GM21619 (cell line): ENCODE measurements at regions not wholly inside any gene's neighbourhood (a gene's known extent, or its start where the extent isn't known, plus 50 kb on each side); places are given as distances from the start of the nearest gene placed in this dataset.
"Not testable (repeated sequence)": the region's sequence is repeated elsewhere in the genome, so short reads cannot be mapped to it uniquely, and the experiment has no call there.

Source experiments
- ATAC-seq: cut with Tn5 transposase; IDR thresholded peaks from one replicate; pipeline ENCODE4 v1.9.1; 2021; ENCODE audit not compliant: unreplicated experiment

DNA sequence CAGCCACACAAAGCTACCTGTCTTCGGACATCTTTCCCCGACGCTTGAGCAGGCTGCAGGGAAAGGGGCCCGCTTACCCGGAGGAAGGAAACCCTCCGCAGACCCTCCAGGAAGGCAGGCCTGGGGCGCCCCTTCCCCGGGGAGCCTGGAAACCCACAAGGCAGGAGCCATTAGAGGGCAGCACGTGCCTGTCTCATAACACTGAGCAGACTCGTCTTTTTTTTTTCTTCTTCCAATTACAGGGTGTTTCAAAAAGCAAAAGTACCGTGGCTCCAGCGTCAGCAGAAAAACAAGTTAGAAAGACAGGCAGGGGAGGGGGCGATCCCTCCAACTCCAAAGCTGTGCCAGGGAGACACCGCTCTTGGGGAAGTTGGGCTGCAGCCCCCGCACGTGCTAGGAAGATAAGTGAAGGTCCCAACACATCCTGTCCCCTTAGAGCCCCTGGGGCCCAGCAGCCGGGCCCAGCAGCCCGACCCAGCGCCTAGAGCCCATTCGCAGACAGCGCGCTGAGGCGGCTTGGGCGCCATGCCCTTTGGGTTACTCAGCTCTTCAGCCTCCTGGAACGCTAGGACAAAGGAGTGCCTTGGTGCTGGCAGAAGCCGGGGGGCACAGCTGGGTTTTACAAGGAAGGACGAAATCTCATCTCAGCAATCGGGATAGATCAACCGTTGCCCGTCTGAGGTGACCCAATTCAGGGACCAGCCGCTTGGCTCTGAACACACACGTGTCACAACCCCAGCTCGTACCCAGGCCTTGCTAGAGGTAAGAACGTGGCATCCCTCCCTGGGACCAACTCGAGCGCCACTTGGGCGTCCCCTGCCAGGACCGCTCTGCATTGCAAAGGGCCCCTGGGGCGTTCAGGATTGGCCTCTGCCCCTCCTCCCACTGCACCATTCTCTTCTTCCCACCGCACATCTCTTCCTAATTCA is 136.3 kb downstream of the LY86 start:
- ATAC-seq, result no peak

DNA sequence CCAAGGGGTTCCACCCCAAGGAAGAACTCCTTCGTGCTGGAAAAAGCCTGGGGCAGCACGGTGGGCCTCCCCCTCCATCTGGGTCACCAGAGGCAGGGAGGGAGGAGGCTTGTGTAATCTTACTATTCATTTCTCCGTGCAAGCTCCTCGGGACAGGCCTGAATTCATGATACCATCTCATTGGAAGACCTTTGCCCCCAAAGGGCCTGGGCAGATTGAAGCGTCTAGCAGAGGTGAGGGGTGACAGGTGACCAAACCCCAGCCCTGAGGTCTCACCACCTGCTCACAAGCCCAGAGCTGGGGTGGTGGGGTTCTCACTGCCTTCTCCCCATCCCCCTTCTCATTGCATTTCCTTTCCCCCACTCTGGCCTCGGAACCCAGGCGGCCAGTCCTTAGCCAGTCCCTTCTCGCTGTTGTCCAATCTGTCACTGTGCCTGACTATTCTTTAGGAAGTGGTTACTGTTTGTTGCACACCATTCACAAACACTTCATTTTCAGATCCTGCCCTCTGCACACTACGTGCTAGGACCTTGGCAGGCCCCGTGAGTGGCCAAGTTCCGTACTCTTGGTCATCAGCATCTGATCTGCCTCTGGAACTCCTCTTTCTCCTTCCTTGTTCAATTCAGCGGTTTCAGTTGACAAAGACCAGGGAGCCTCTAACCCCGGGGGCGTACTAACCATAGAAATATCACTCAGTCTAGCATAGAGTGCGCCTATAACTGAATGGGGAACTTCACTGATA is 137.1 kb downstream of the LY86 start:
- no peak for ATAC-seq

DNA sequence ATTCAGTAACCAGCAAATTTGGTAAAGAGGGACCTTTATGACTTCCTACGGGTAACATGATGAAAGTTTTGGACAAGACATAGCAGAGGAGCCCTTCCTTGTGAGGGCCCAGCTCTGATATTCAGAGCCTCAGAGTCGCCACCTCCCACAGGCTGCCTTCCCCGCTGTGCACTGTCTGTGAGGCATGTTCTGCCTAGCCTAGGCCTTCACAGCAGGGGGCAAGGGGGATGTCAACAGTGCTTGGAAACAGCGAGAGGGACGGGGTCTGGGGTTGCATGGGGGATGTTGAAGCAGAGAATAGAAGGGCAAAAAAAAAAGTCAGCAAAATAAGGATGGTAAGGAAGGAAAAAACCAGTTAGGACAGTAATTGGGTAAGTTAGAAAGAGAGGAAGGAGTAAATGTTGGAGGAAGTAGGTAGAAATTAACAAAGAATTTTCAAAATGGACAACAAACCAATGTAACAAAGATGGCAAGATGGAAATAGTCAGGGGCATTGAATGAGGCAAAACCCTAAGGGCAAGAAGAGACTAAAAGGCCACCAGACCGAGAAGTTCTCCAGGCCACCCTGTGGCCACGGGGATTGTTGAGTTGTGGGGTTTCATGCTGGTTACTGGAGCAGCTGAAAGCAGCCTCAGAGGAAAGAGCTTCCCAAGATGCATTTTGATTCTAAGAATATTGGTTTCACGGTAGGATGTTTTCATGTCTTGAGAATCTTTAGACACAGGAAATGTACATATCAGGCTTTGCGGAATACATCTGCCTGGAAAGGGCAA is 139.8 kb downstream of the LY86 start:
- ATAC-seq, result no peak

DNA sequence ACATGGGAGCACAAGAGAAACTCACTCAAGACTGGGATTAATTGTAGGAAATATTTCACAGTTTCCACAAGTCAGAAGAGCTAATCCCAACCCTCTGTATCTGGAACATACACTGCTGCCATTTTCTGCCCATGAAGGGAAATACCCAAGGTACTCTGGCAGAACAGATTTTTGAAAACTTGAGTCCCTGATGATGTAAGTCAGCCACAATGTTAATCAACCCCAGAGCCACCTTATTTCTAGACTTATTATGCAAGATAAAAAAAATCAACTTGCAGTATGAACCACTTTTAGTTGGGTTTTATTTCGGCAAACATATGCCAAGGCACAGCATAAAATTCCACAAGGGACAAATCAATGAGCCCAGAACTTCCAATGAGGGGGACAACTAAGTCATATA is 141.5 kb downstream of the LY86 start:
- no peak for ATAC-seq

DNA sequence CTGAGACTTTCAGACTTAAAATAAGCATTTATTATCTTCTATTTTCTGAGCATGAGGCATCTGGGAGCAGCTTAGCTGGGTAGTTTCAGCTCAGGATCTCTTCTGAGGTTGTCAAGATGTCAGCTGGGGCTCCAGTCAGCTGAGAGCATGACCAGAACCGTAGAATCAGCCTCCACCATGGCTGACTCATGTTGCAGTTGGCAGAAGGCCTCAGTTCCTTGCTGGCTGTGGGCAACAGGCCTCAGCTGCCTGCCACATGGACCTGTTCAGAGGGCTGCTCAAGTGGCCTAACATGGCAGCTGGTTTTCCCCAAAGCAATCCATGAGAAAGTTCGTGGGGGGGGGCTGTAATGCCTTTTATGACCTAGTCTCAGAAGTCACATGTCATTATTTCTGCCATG is 142.3 kb downstream of the LY86 start:
- ATAC-seq, result no peak

DNA sequence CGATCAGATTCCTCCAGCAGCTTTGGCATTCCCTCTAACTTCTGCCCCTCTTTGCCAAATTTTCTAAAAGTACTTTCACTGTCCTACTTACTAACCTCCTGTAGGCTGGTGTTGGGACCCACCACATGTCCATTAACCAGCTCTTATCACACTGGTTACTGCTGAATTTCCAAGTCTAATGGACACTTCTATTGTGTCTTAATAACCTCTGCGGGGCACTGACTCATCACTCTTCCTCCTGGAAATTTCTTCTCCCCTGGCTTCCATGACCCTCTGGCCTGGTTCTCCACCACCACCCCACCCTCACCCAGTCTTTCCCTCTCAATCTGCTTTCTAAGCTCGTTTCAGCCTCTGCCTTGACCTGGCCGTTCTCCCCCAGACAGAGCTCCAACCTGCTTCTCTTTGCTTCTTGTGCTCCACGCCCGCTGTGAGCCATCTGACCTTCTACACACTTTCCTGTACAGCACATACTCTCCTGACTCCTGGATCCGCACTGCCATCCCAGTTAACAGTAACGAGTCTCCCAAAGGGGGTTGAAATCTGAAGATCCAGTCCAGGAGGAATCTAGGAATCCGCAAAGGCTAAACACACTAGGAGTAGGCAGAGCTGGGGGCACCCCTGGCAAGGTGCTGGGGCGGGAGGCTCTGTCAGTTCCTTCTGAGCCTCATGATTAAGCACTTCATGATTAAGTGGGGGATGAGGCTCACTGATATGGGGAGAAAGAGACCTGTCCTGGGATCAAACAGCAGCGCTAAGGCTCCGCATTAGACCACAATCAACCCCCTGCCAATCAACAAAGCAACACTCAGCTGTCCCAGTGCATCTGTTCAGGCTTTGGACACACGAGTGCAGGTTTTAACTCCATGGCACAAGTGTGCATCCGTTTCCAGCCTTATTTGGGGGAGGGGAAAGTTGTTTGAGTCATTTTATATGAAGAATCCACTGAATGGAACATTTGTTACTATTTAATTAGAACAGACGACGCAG is 146.3 kb downstream of the LY86 start:
- no peak for ATAC-seq

DNA sequence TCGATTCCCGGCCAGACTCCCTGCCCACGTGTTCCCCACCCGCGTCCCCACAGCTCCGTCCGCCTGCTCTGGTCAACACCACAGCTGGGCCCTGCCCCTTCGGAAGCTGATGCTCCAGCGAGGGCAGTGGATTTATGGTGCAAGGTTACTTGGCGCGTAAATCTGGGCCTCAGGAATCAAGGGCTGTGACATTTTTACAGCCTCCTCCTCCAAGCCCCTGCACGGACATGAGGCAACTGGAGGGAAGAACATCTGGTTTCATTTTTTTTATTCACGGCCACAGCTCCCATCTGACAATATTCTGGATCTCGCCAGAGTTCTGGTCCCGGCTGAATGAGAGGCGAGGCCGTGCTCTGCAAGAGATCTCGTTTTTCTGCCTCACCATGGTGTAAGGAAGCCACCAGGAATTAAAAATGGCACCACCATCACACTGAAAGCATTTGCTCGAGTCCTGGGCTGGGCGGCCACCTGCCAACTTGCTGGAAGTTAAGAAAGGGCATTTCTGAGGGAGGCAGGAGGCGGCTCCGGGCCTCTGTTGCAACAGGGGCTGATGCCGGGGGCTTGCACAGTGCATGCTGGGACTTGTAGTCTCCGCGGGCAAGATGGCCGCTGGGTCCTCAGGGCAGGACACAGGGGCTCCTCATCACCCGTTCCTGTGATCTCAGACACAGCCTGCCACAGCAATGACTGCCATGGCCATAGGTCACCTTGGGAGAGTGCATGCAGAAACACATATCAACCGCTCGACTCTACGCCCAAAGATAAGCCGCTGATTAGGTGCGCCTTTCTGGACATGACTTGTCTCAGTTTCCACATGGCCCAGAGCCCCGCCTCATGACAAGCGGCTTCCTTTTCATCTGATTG is 148.5 kb downstream of the LY86 start:
- no peak for ATAC-seq

DNA sequence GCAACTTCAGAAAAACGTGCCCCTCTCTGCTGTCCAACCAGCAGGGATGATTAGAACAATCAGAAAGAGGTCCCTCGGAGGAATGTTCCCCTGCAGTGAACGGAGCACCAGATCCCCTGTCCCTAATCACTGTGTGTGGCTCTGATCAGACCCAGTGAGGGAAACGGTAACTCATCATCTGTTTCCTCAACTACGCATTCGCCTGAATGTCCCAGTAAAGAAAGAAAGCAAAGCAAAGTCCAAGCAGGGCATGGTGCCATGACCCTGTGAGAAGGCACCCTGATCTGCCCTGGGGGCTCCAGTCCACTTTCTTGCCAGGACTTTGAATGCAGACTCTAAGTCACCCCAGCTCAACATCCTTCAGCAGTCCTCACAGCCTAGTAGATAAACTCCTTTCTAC is 149.2 kb downstream of the LY86 start:
- no peak for ATAC-seq

DNA sequence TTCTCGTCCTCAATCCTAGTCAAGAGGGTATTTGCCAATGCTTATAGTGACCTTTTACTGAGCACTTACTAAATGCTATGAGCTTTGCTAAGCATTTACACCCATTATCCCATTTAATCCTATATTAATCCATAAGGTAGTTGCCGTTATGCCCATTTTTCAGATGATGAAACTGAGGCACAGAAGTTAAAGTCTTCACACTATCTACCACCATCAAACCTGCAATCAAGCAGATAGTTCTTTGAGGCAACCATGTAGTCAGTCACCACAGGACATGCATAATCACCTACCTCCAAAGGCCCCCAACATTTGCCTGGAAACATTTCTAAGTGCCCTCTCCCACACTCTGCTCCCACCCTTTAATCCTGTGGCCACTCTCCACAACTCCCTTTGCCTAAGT is 149.6 kb downstream of the LY86 start:
- ATAC-seq, result no peak

DNA sequence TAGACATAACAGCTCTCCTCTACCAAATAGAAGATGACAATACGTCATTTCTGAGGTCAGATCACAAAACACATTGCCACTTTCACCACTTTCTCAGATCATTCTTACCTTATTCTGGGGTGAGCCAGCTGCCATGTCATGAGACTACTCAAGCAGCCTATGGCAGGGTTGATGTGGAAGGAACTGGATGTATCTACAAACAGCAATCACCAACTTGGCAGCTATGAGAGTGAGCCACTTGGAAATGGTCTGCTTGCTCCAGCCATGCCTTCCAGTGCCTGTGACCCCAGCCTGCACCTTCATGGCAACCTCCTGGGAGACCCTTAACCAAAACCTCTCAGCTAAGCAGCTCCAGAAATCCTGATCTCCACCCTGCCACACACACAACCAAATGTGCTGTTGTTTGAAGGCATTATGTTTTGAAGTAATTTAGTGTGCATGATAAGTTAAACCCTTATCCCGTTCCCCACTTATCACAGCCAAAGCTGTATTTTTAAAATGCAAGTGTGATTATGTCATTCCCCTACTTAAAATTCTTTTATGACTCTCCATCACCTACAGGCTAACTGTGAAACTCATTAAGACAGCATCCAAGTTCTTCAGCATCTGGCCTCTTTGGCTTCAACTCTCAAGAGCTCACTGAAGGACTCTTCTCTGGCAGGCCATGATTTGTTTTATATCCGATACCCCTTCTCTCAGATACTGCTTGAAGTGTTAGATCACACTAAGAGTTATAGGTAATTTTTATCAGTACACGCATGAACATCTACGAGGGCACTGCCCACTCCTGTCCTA is 150.6 kb downstream of the LY86 start:
- no peak for ATAC-seq

DNA sequence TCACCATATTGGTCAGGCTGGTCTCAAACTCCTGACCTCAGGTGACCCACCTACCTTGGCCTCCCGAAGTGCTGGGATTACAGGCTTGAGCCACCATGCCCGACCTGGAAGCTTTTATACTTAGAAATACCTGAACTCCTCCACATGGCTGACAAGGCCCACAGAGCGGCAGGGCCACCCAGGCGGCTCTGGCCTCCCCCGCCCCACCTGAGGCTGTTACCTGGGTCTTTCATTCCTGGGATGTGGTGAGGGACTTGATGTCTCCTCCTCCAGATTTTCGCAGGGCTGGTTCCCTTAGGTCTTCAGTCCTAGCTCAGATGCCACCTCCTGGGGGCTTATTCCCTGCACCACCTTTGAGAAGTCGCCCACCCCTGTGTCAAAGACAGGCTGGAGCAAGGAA is 152.1 kb downstream of the LY86 start:
- ATAC-seq, result no peak

DNA sequence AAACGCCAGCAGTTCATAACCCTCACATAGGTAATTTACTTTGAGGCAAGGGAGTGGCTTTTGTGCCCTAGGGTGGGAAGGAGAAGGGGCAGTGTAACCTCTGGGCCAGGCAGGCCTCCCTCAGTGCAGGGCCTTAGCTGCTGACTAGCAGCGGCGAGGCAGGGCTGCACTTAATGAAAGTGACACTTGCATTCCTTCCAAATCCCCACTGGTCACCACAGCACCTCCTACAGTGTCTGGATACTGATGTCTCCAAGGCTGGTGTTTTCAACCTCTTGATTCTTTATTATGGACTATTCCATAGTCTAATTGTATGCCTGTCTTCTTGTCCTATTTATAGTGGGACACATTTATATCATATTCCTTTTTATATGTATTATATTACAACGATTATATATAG is 152.7 kb downstream of the LY86 start:
- ATAC-seq, result no peak

DNA sequence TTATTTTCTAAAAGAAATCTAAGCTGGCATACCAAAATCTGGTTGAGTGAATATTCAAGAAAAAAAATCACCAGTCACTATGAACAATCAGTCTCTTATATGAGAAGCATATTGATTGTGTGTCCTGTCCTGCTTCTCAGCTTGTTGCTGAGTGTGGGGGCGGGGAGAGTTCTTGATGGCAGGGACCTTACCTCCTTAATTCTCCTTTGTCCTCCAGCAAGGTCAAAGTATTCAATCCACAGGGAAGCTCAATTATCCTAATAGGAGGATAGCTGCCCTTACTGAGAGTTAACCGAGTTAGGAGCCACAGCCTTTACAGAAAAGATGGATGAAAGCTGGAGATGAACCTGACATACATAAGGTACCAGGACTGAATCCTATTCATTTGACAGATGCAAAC is 154.0 kb downstream of the LY86 start:
- ATAC-seq, result no peak

DNA sequence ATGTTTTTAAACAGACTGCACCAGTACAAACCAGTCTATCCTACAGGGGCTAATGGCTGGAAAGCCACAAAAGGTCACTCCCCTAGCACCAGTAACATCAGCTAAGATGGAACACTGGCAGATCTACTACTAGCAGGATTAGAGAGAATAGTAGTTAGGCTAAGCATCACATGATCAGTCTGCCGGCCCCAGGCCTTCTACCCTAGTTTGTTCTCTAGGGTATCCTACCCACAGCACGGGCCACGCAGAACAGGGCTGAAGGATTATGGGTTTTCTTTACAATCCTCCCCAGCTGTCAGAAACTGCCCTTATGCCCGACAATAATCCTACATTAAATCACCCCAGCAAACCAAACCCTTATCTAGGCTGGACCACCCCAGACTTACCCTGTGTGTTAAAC is 156.0 kb downstream of the LY86 start:
- no peak for ATAC-seq

DNA sequence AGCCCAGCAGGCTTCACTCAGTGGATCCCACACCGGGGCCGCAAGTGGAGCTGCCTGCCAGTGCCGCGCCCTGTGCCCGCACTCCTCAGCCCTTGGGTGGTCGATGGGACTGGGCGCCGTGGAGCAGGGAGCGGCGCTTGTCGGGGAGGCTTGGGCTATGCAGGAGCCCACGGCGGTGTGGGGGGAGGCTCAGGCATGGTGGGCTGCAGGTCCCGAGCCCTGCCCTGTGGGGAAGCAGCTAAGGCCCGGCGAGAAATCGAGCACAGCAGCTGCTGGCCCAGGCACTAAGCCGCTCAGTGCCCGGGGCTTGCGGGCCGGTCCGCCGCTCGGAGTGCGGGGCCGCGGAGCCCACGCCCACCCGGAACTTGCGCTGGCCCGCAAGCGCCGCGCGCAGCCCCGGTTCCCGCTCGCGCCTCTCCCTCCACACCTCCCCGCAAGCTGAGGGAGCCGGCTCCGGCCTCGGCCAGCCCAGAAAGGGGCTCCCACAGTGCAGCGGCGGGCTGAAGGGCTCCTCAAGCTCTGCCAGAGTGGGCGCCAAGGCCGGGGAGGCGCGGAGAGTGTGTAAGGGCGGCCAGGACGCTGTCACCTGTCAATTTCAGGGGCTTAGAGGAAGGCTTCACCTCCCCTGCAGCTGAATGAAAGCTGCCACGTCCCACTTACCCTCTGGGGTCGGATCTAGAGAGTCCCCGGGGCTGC is 157.3 kb downstream of the LY86 start:
- ATAC-seq, result not testable (repeated sequence)

DNA sequence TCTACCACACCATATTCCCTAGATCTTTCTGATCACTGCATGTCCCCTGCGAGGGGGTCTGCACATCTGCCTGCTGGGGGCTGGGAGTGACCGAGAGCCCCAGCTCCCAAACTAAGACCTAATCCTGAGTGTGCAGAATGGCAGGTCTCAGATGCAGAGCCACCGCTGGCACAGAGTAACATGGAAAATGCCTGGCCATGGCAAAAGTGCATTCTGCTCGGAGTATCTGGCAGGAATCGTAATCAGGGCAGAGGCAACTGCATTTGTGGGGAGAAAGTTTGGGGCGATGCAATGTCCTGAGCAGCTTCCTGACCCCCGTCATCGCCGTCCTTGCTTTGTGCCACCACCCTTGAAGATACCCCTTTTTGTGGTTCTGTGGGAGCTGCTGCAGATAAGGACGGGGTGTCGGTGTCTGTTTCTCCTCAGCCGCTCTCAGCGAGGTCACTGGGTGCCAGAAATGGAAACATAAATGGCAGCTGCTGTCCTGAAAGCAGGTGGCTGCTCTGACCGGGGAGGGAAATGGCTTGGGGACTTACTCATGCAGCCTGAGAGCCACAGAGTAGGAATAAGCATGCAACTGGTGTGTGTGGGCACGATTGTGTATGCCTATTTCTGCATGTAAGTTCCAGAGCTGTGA is 157.9 kb downstream of the LY86 start:
- no peak for ATAC-seq

DNA sequence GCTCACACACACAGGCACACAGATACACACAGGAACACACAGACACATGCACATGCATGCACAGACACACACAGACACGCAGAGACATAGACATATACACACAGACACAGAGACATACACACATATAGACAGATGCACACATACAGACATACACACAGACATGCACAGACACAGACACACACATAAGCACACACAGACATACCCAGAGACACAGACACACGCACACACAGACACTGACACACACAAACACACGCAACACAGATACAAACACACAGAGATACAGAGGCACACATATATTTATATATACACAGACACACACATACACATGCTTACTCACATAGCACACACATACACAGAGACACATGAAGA is 158.4 kb downstream of the LY86 start:
- ATAC-seq, result no peak

DNA sequence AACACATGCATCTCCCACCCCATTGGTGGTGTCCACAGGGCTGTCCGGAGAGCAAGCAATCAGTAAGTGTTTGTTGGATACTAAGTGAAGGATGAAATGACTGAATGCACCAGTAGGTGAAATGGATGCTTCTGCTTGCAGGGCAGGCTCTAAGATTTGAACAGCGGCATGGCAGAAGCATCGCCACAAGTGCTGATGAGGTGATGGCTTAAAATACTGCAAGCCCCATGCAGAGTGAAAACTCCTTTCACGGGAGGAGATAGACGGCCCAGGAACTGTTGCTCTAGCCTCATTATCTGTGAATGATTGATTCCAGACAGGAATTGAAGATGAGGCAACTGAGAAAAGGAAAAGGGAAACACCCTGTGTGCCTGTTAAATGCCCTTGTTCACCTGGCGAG is 158.9 kb downstream of the LY86 start:
- no peak for ATAC-seq
